Kidney glomerular epithelial cell (primary cell): ENCODE measurements at regions not wholly inside any gene's neighbourhood (a gene's known extent, or its start where the extent isn't known, plus 50 kb on each side); places are given as distances from the start of the nearest gene placed in this dataset.
"Not testable (repeated sequence)": the region's sequence is repeated elsewhere in the genome, so short reads cannot be mapped to it uniquely, and the experiment has no call there.

Experiments used
- DNase-seq: peaks from one replicate; lab custom pipeline; 2025; lab: John Stamatoyannopoulos, UW

GRCh38 chr19:28067882-28068281 is 1145.1 kb downstream of the UQCRFS1 start:
- no peak for DNase-seq

- no peak for DNase-seq
Observed at GRCh38 chr19:28066988-28067387, 1146.0 kb downstream of the UQCRFS1 start.

- no peak for DNase-seq
Observed at GRCh38 chr19:28066161-28066560, 1146.8 kb downstream of the UQCRFS1 start.

- DNase-seq = peak; percentile 9
Observed at GRCh38 chr19:28065026-28065425, 1147.9 kb downstream of the UQCRFS1 start.

- DNase-seq = no peak
Observed at GRCh38 chr19:28063702-28064101, 1149.2 kb downstream of the UQCRFS1 start.

- DNase-seq = no peak
Observed at GRCh38 chr19:28061111-28061510, 1151.8 kb downstream of the UQCRFS1 start.

GRCh38 chr19:28057026-28057425 is 1155.9 kb downstream of the UQCRFS1 start:
- not testable (repeated sequence) for DNase-seq

GRCh38 chr19:28051047-28051446 is 1161.9 kb downstream of the UQCRFS1 start:
- no peak for DNase-seq

GRCh38 chr19:28049875-28050274 is 1163.1 kb downstream of the UQCRFS1 start:
- no peak for DNase-seq

GRCh38 chr19:28046932-28047331 is 1166.0 kb downstream of the UQCRFS1 start:
- DNase-seq = no peak

GRCh38 chr19:28045621-28046020 is 1167.3 kb downstream of the UQCRFS1 start:
- no peak for DNase-seq

- DNase-seq = no peak
Observed at GRCh38 chr19:28044477-28044876, 1168.5 kb downstream of the UQCRFS1 start.

GRCh38 chr19:28042516-28042915 is 1170.4 kb downstream of the UQCRFS1 start:
- DNase-seq = no peak

GRCh38 chr19:28039677-28040381 is 1173.1 kb downstream of the UQCRFS1 start:
- DNase-seq = no peak

- DNase-seq = no peak
Observed at GRCh38 chr19:28037186-28037585, 1175.8 kb downstream of the UQCRFS1 start.

- no peak for DNase-seq
Observed at GRCh38 chr19:28036486-28036885, 1176.5 kb downstream of the UQCRFS1 start.

- DNase-seq = peak; percentile 5
Observed at GRCh38 chr19:28034936-28035335, 1178.0 kb downstream of the UQCRFS1 start.

GRCh38 chr19:28028881-28029444 is 1184.0 kb downstream of the UQCRFS1 start:
- DNase-seq = no peak

GRCh38 chr19:28027116-28027515 is 1185.8 kb downstream of the UQCRFS1 start:
- no peak for DNase-seq

- peak; percentile 78 for DNase-seq
Observed at GRCh38 chr19:28026636-28027035, 1186.3 kb downstream of the UQCRFS1 start.

GRCh38 chr19:28024920-28025319 is 1188.0 kb downstream of the UQCRFS1 start:
- no peak for DNase-seq

GRCh38 chr19:28023064-28023463 is 1189.9 kb downstream of the UQCRFS1 start:
- peak; percentile 77 for DNase-seq

- no peak for DNase-seq
Observed at GRCh38 chr19:28022506-28022905, 1190.4 kb downstream of the UQCRFS1 start.
